Liver (tissue), 8 donors: ENCODE measurements at regions not wholly inside any gene's neighbourhood (a gene's known extent, or its start where the extent isn't known, plus 50 kb on each side); places are given as distances from the start of the nearest gene placed in this dataset.

Experiments
- DNase-seq: peaks from one replicate; pipeline ENCODE4 v3.0.0-alpha.2; 2017; ENCODE audit warnings: low spot score
- H3K27ac ChIP-seq, 2 donors: one replicate each; pipeline ENCODE4 v1.7.0; 2013; ENCODE audit warnings: inconsistent platforms in 2 of 2, low read length in 2 of 2, control low read depth in 1 of 2, low read depth in 1 of 2, mild to moderate bottlenecking in 1 of 2
- H3K27me3 ChIP-seq, 4 donors: one replicate each; pipeline versions ENCODE4 v1.6.1 to v1.7.0; 2013; ENCODE audit warnings: low read length in 3 of 4, inconsistent platforms in 1 of 4, mild to moderate bottlenecking in 1 of 4, moderate library complexity in 1 of 4; ENCODE audit not compliant: control insufficient read depth in 4 of 4, insufficient read depth in 4 of 4
- H3K36me3 ChIP-seq, 4 donors: one replicate each; pipeline versions ENCODE4 v1.6.1 to v1.7.0; 2013; ENCODE audit warnings: low read length in 3 of 4, mild to moderate bottlenecking in 3 of 4, low read depth in 1 of 4, moderate library complexity in 1 of 4; ENCODE audit not compliant: control insufficient read depth in 4 of 4, insufficient read depth in 3 of 4
- H3K4me1 ChIP-seq, 4 donors: one replicate each; pipeline versions ENCODE4 v1.6.1 to v1.7.0; 2013; ENCODE audit warnings: low read length in 3 of 4, mild to moderate bottlenecking in 3 of 4, moderate library complexity in 1 of 4; ENCODE audit not compliant: control insufficient read depth in 4 of 4, insufficient read depth in 4 of 4
- H3K4me3 ChIP-seq, 3 donors: one replicate each; pipeline versions ENCODE4 v1.6.1 to v1.7.0; 2013; ENCODE audit warnings: low read length in 3 of 3, control low read depth in 1 of 3, low read depth in 1 of 3, mild to moderate bottlenecking in 1 of 3
- H3K9ac ChIP-seq, 2 donors: one replicate each; pipeline ENCODE4 v1.7.0; 2013; ENCODE audit warnings: low read length in 2 of 2, mild to moderate bottlenecking in 2 of 2, moderate library complexity in 2 of 2, control low read depth in 1 of 2, low read depth in 1 of 2
- H3K9me3 ChIP-seq, 4 donors: one replicate each; pipeline versions ENCODE4 v1.6.1 to v1.7.0; 2013; ENCODE audit warnings: low read length in 3 of 4; ENCODE audit not compliant: control insufficient read depth in 4 of 4
- ATF3 ChIP-seq: IDR thresholded peaks from 2 replicates; pipeline ENCODE4 v1.6.1; 2016; ENCODE audit warnings: antibody characterized with exemption
- CTCF ChIP-seq: fragments of 150-350 bp; IDR thresholded peaks from 2 replicates; pipeline ENCODE4 v1.5.1; 2017; ENCODE audit warnings: improper control_type of control experiment, low read depth, low read length; ENCODE audit not compliant: missing input control
- EGR1 ChIP-seq, 2 donors: IDR thresholded peaks; 2 replicates each; pipeline ENCODE4 v1.6.1; 2016 to 2018; ENCODE audit warnings: antibody characterized with exemption in 2 of 2, low read depth in 2 of 2
- FOXA2 ChIP-seq: IDR thresholded peaks from 2 replicates; pipeline ENCODE4 v1.6.1; 2016; ENCODE audit warnings: antibody characterized with exemption
- GABPA ChIP-seq, 2 donors: IDR thresholded peaks in 1 of 2; conservative IDR thresholded peaks in 1 of 2; 2 replicates each; pipeline ENCODE4 v1.6.1; 2016; ENCODE audit warnings: antibody characterized with exemption in 2 of 2, mild to moderate bottlenecking in 1 of 2, moderate library complexity in 1 of 2
- HNF4A ChIP-seq, 2 donors: conservative IDR thresholded peaks; 2 replicates each; pipeline ENCODE4 v1.6.1; 2016; ENCODE audit warnings: antibody characterized with exemption in 2 of 2, mild to moderate bottlenecking in 2 of 2
- JUND ChIP-seq, 2 donors: IDR thresholded peaks; 2 replicates each; pipeline ENCODE4 v1.6.1; 2016; ENCODE audit warnings: antibody characterized with exemption in 2 of 2
- MAX ChIP-seq: IDR thresholded peaks from 2 replicates; pipeline ENCODE4 v1.6.1; 2016; ENCODE audit warnings: antibody characterized with exemption
- NR2F2 ChIP-seq: IDR thresholded peaks from 2 replicates; pipeline ENCODE4 v1.6.1; 2016; ENCODE audit warnings: antibody characterized with exemption
- RAD21 ChIP-seq, 2 donors: IDR thresholded peaks; 2 replicates each; pipeline ENCODE4 v1.6.1; 2016; ENCODE audit warnings: antibody characterized with exemption in 2 of 2, mild to moderate bottlenecking in 2 of 2
- TAF1 ChIP-seq: conservative IDR thresholded peaks from 2 replicates; pipeline ENCODE4 v1.6.1; 2016; ENCODE audit warnings: antibody characterized with exemption, mild to moderate bottlenecking
- YY1 ChIP-seq: IDR thresholded peaks from 2 replicates; pipeline ENCODE4 v1.6.1; 2016; ENCODE audit warnings: antibody characterized with exemption, mild to moderate bottlenecking
- WGBS: extraction: QIAGEN DNeasy Blood & Tissue Kit; methylation state at CpG from one replicate; pipeline ENCODE4 v1.1.7; 2013; 5-methylcytosine and 5-hydroxymethylcytosine counted together
- donor health status: healthy.
- donor health status: healthy.
- donor health status: healthy.
- donor health status: healthy.
- donor health status: healthy.

GRCh38 chr12:127182018-127182417 is 1085.0 kb upstream of the TMEM132C start (continued):
- TF ChIP-seq ATF3 = no peak

GRCh38 chr12:127189992-127190391 is 1077.0 kb upstream of the TMEM132C start:
- no peak for TF ChIP-seq GABPA (IDR thresholded peaks at IDR 0.05 in 1 of 2, conservative IDR thresholded peaks at IDR 0.05 in 1 of 2)
- TF ChIP-seq MAX = no peak
- no peak for TF ChIP-seq FOXA2
- no peak for TF ChIP-seq JUND (IDR thresholded peaks at IDR 0.05)
- TF ChIP-seq EGR1 (IDR thresholded peaks at IDR 0.05; ENCODE audit: low read depth in 2 of 2) = no peak
- WGBS = 91% methylated on average over 1 of the region's 1 CpG
- no peak for DNase-seq
- Histone ChIP-seq H3K36me3 (no peaks in the 10 kb centered on the region), H3K27me3 (peaks cover 0 to 3% (median 0%) of the 10 kb centered on the region in 4 donors), H3K9ac (no peak overlapping the region), H3K4me3 (no peak overlapping the region), H3K4me1 (no peaks in the 10 kb centered on the region), H3K9me3 (peaks cover 0 to 2% (median 0%) of the 10 kb centered on the region in 4 donors), H3K27ac (no peak overlapping the region)

- Histone ChIP-seq H3K4me3 (no peak overlapping the region), H3K4me1 (no peaks in the 10 kb centered on the region), H3K27me3 (peaks cover 0 to 3% (median 0%) of the 10 kb centered on the region in 4 donors), H3K36me3 (no peaks in the 10 kb centered on the region), H3K9me3 (peaks cover 0 to 2% (median 0%) of the 10 kb centered on the region in 4 donors), H3K9ac (no peak overlapping the region), H3K27ac (no peak overlapping the region)
- TF ChIP-seq TAF1 (no peak), CTCF (no peak), RAD21 (IDR thresholded peaks at IDR 0.05) (no peak), HNF4A (conservative IDR thresholded peaks at IDR 0.05) (no peak), FOXA2 (no peak), ATF3 (no peak), YY1 (no peak), NR2F2 (no peak)
- WGBS = 58% methylated on average over 2 of the region's 2 CpGs
- no peak for DNase-seq
These were observed 1075.8 kb upstream of the TMEM132C start for GRCh38 chr12:127191129-127191528.

- H3K27ac ChIP-seq = no peak overlapping the region
- peaks cover 0 to 2% (median 0%) of the 10 kb centered on the region in 4 donors for H3K9me3 ChIP-seq
- WGBS = 49% methylated on average over 3 of the region's 3 CpGs
- H3K27me3 ChIP-seq = peaks cover 0 to 3% (median 0%) of the 10 kb centered on the region in 4 donors
- no peaks in the 10 kb centered on the region for H3K36me3 ChIP-seq
- no peak overlapping the region for H3K9ac ChIP-seq
- no peak overlapping the region for H3K4me3 ChIP-seq
- TF ChIP-seq FOXA2 = no peak
- DNase-seq = no peak
- H3K4me1 ChIP-seq = no peaks in the 10 kb centered on the region
These were observed 1074.6 kb upstream of the TMEM132C start for GRCh38 chr12:127192391-127192790.
